ENCODE measurements at regions not wholly inside any gene's neighbourhood (a gene's known extent, or its start where the extent isn't known, plus 50 kb on each side); places are given as distances from the start of the nearest gene placed in this dataset.
"Not testable (repeated sequence)": the region's sequence is repeated elsewhere in the genome, so short reads cannot be mapped to it uniquely, and the experiment has no call there.

GRCh38 chr3:137121704-137122314 lies 164.0 kb downstream of the IL20RB start:
- peak; percentile 4 for DNase-seq

DNA sequence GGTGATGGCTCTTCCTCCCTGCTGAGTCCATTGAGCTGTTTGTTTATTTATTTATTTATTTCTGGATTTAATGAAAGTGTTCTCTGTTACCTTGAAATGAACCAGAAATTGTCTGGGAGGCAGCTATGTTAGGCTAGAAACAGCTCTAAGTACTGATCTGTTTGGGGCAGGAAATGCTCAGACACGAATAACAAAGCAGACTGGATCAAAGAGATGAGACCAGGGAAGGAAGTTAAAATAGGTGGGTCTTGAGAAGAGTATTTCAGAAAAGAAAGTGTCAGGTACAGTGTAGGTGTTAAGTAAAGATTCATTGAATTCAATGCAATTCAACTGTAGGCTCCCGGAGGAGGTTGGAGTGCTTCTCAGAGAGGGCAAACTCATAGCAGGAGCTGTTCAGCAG lies 173.3 kb downstream of the IL20RB start:
- DNase-seq = no peak

DNA sequence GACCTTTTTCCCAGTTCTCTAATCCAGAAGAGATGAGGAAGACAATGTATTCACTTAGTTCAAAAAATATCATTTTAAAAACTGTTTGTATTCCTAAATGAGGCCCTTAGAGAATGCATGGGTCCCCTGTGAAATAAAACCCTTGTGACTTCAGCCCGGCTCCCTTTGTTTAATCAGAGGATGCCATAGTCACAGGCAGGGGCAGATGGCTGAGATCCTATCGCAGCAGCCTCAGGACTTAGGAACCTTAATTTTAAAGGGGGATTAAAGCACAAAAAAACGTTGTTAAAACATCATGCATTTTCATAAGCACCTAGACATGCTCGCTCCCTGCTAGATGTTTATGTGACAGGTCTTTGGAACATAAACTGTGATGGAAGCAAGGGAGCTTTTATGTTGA lies 176.6 kb downstream of the IL20RB start:
- DNase-seq = no peak

DNA sequence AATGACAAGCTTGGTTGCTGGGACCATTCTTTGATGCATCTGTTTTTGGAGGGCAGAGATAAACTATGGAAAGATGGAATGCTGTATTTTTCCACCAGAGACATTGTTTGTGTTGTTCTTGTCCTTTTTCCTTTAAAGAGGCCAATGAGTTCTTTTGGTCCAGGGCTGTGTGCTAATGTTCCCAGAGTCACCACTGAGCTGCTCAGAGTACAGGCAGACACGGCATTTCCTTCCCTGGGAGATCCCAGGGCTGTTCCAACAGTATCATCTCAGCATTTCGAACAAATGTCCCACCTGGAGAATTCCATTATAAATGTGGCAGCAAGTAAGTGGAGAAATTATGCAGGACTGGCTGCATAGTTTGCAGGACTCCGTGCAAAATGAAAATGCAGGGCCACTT lies 190.6 kb downstream of the IL20RB start:
- no peak for DNase-seq

- no peak for DNase-seq
Observed at GRCh38 chr3:137148917-137149316, 191.1 kb downstream of the IL20RB start.

DNA sequence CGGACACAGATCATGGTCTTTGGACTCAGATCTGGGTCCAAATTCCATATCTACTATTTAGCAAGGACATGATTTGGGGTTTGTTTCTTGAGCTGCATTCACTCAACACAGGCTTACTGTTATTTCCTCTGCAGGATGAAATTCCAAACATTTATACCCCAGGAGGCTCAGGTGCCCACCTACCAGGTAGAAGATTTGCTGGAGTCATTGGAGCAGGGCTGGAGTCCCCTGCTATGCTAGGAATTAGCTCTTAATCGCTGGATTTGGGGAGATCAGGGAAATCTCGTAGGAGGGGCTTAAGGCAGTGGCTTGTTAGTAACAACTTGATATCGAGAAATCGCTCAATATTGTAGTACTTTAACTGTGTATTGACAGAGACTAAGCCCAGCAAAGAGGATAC lies 193.0 kb downstream of the IL20RB start:
- no peak for DNase-seq

- DNase-seq = not testable (repeated sequence)
Observed at GRCh38 chr3:137153046-137153445, 195.3 kb downstream of the IL20RB start.

- DNase-seq = no peak
Observed at GRCh38 chr3:137163241-137163871, 205.6 kb downstream of the IL20RB start.

DNA sequence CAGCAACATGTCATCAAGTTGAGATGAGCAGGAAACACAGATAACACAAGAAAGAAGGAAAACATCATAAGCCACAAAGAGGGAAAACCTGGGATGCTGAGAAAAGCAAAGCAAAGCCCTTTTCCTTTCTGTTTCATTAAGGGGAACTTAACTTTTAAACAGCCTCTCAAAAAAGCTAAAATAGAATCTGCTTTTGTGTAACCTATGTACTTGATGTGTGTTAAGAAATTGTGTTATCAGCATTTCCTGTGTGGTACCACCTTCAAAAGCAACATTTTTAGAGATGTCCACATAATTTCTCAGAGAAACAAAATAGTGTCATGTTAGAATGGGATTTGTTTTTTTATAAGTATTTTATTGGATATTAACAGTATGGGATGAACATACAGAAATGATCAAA lies 206.2 kb downstream of the IL20RB start:
- no peak for DNase-seq

- no peak for DNase-seq
Observed at GRCh38 chr3:137165117-137165806, 207.5 kb downstream of the IL20RB start.

GRCh38 chr3:137171834-137172603 lies 214.2 kb downstream of the IL20RB start:
- no peak for DNase-seq

- DNase-seq = no peak
Observed at GRCh38 chr3:137172728-137173127, 214.9 kb downstream of the IL20RB start.

DNA sequence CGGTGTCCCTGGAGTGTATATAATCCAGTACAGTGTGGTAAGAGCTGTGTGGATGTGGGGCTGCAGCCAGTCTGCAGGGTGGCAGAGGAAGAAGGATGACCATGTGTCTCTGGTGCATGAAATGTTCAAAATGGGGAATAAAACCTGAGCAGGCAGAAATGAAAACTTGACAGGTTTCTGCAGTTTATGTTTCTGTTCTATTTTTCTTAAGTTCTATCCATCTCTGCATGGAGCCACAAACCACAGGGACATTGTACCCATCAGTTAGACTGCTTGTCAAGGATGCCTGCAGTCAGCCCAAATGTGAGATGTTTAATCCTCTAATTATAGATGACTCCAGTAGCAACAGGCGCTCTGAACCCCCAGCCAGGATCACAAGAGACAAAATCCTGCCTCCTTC lies 216.7 kb downstream of the IL20RB start:
- no peak for DNase-seq

DNA sequence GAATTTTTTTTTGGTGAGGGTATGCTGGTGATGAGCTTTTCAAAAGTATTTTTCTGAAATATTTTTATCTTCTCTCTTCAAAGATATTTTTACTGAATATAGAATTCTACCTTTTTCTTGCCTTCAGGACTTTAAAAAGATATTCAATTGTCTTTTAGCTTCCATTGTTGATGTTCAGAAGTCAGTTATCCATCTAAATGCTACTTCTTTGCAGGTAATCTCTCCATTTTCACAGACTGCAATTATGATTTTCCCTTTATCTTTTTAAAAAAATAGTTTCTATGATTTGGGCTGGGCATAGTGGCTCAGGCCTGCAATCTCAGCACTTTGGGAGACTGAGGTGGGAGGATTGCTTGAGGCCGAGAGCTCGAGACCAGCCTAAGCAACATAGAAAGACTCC lies 222.4 kb downstream of the IL20RB start:
- no peak for DNase-seq

DNA sequence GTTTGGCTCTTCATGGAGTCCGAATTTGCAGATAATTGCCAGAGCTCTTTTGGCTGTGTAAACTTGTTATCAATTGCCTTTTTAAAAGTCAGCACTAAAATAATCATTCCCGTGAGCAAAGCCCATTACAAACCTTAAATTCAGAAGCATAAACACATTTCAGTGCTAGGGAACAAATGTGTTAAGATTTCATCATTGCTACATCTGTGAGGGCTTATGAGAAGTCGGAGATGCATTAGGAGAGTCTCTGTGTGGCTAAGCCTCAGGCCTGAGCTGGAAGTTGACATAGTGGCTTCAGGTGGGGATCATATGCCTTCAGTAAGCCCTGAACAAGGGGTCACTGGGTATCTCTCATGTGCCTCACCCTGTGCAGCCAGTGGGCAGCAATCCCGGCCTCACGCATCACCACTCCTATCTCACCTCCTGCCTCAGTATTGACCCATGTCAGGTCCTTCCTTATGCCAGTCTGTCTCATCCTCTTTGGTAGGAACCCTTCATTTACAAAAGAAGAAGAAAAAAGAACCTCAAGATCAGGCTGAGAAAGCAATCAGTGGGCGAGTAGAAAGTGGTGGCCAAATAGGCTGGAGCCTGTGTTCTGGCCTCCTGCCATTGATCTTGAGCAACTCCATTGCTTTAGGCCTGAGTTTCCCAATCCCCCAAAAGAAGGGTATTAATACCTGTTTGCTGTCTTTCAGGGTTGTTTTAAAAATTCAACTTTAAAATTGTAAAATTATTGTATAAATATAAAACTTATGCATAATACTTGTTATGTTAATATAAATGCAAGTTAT lies 233.5 kb downstream of the IL20RB start:
- no peak for DNase-seq

GRCh38 chr3:137191951-137192350 lies 234.2 kb downstream of the IL20RB start:
- DNase-seq = no peak

- DNase-seq = no peak
Observed at GRCh38 chr3:137194301-137194700, 236.5 kb downstream of the IL20RB start.

GRCh38 chr3:137198374-137198773 lies 240.6 kb downstream of the IL20RB start:
- DNase-seq = not testable (repeated sequence)

DNA sequence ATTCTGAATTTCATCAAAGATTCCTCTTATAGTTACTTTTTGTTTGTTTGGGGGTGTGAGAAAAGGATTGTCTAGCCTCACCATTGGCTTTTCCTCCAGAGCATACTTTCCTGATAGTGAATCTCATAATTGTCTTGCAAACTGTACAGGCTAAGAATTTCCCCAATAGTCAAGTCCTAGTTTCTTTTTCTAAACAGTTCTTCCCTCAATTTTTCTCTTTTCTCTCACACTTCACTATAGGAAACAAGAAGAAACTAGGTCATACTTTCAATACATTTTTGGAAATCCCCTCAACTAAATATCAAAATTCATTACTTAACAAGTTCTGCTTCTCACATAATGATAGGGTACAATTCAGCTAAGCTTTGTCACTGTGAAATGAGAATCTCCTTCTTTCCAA lies 241.9 kb downstream of the IL20RB start:
- no peak for DNase-seq

GRCh38 chr3:137201066-137201465 lies 243.3 kb downstream of the IL20RB start:
- no peak for DNase-seq

DNA sequence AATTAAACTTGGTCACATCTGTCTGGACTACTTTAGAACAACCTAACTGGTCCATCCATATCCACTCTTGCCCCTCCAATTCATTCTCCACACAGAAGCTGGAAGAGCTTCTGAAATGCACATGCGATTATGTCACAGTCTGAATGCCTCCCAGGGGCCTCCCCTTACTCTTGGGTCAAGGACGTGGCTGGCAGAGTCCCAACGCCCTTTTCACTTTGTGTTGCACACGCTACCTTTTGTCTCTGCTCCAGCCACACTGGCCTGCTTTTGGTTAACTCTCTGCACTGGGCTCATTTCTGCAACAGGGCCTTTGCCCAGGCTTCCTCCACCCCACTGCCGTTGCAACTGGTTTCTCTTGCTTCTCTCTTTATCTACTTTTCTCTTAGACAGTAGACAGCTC lies 245.2 kb downstream of the IL20RB start:
- DNase-seq = no peak

DNA sequence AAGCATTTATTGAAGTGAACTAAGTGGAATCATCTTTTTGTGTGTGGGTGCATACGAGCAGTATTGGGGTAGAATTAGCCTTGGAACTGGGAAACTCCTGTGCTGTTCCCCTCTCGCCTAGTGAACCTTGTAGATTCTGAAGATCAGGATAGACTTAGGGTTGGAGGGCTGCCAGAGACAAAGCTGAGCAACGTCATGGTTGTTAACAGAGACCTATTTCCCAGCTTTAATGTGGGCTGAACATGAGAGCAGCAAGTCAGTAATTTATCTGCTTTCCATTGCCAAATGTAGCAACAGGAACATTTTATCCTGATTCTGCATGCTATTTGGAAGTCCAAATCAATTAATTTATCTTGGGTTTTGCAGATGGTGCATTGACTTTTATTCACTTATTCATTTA lies 246.6 kb downstream of the IL20RB start:
- DNase-seq = no peak
